Nephron progenitor cell (in vitro differentiated cells): ENCODE measurements at regions not wholly inside any gene's neighbourhood (a gene's known extent, or its start where the extent isn't known, plus 50 kb on each side); places are given as distances from the start of the nearest gene placed in this dataset.

Experiments used
- DNase-seq: peaks from one replicate; pipeline ENCODE4 v3.0.0; 2021
- H3K27ac Mint-ChIP-seq: 2 replicates; pipeline ENCODE4 v1.8.0; 2021; ENCODE audit warnings: mild to moderate bottlenecking, moderate library complexity, mixed read lengths
- H3K27me3 Mint-ChIP-seq: 2 replicates; pipeline ENCODE4 v1.8.0; 2021; ENCODE audit warnings: mild to moderate bottlenecking, low read depth, mixed read lengths; ENCODE audit not compliant: poor library complexity
- H3K36me3 Mint-ChIP-seq: 2 replicates; pipeline ENCODE4 v1.8.0; 2021; ENCODE audit warnings: low read depth, mixed read lengths
- H3K4me1 Mint-ChIP-seq: 2 replicates; pipeline ENCODE4 v1.8.0; 2021; ENCODE audit warnings: mixed read lengths
- H3K4me3 Mint-ChIP-seq: 2 replicates; pipeline ENCODE4 v1.8.0; 2021; ENCODE audit warnings: mild to moderate bottlenecking, moderate library complexity, mixed read lengths
- H3K9me3 Mint-ChIP-seq: 2 replicates; pipeline ENCODE4 v1.8.0; 2021; ENCODE audit warnings: mild to moderate bottlenecking, moderate library complexity, mixed read lengths
- CTCF ChIP-seq: fragments of 200-600 bp; sonication (generic); IDR thresholded peaks from 2 replicates; pipeline ENCODE4 v1.5.0; 2021; ENCODE audit warnings: antibody characterized with exemption

- no peak for DNase-seq
- Mint-ChIP-seq H3K27ac (no peak overlapping the region), H3K9me3 (peaks cover 3% of the 10 kb centered on the region), H3K36me3 (no peaks in the 10 kb centered on the region), H3K4me1 (peaks cover 5% of the 10 kb centered on the region), H3K27me3 (peaks cover 12% of the 10 kb centered on the region), H3K4me3 (no peak overlapping the region)
- TF ChIP-seq CTCF: no peak
Observed at GRCh38 chr5:77920359-77921058, 144.4 kb upstream of the TBCA start.

GRCh38 chr5:77915346-77915745 is 139.2 kb upstream of the TBCA start:
- Mint-ChIP-seq H3K4me3 (no peak overlapping the region), H3K27ac (no peak overlapping the region), H3K9me3 (peaks cover 12% of the 10 kb centered on the region), H3K4me1 (peaks cover 26% of the 10 kb centered on the region), H3K27me3 (peaks cover 13% of the 10 kb centered on the region), H3K36me3 (no peaks in the 10 kb centered on the region)
- no peak for DNase-seq
- TF ChIP-seq CTCF: no peak

GRCh38 chr5:77912721-77913120 is 136.6 kb upstream of the TBCA start:
- Mint-ChIP-seq H3K36me3 (no peaks in the 10 kb centered on the region), H3K9me3 (peaks cover 12% of the 10 kb centered on the region), H3K4me1 (peaks cover 38% of the 10 kb centered on the region), H3K27ac (no peak overlapping the region), H3K27me3 (peaks cover 13% of the 10 kb centered on the region), H3K4me3 (no peak overlapping the region)
- no peak for DNase-seq
- TF ChIP-seq CTCF: no peak

- no peak for DNase-seq
- Mint-ChIP-seq H3K27ac (no peak overlapping the region), H3K36me3 (no peaks in the 10 kb centered on the region), H3K27me3 (peaks cover 16% of the 10 kb centered on the region), H3K9me3 (peaks cover 12% of the 10 kb centered on the region), H3K4me3 (no peak overlapping the region), H3K4me1 (peaks cover 38% of the 10 kb centered on the region)
- no peak for TF ChIP-seq CTCF
Observed at GRCh38 chr5:77910602-77911188, 134.6 kb upstream of the TBCA start.

GRCh38 chr5:77909237-77909636 is 133.1 kb upstream of the TBCA start:
- Mint-ChIP-seq H3K4me1 (peaks cover 39% of the 10 kb centered on the region), H3K9me3 (peaks cover 4% of the 10 kb centered on the region), H3K36me3 (no peaks in the 10 kb centered on the region), H3K4me3 (no peak overlapping the region), H3K27ac (peak overlapping the region; percentile 65), H3K27me3 (peaks cover 14% of the 10 kb centered on the region)
- no peak for TF ChIP-seq CTCF
- DNase-seq: no peak

GRCh38 chr5:77908787-77909186 is 132.6 kb upstream of the TBCA start:
- DNase-seq: no peak
- no peaks in the 10 kb centered on the region for H3K36me3 Mint-ChIP-seq
- H3K27ac Mint-ChIP-seq: no peak overlapping the region

More at GRCh38 chr5:77908787-77909186, 132.6 kb upstream of the TBCA start:
- Mint-ChIP-seq H3K27me3 (peaks cover 10% of the 10 kb centered on the region), H3K4me3 (no peak overlapping the region), H3K4me1 (peaks cover 42% of the 10 kb centered on the region), H3K9me3 (no peaks in the 10 kb centered on the region)
- no peak for TF ChIP-seq CTCF
